ENCODE measurements at regions not wholly inside any gene's neighbourhood (a gene's known extent, or its start where the extent isn't known, plus 50 kb on each side); places are given as distances from the start of the nearest gene placed in this dataset.

- no peak for TF ChIP-seq CTCF (conservative IDR thresholded peaks at IDR 0.05; ENCODE audit: low read depth, low read length)
- no peak for TF ChIP-seq EZH2 (IDR thresholded peaks at IDR 0.05; ENCODE audit: low read length, unreplicated experiment)
Measured at GRCh38 chr2:188042412-188042811, 249.3 kb upstream of the GULP1 start.

Data from PC-3 (cell line).